Panc1 (cell line): ENCODE measurements at regions not wholly inside any gene's neighbourhood (a gene's known extent, or its start where the extent isn't known, plus 50 kb on each side); places are given as distances from the start of the nearest gene placed in this dataset.

Source experiments
- CTCF ChIP-seq: fragments of 450-650 bp; IDR thresholded peaks from 2 replicates; pipeline ENCODE4 v1.5.1; 2017; ENCODE audit warnings: mild to moderate bottlenecking
- SIN3A ChIP-seq: IDR thresholded peaks from 2 replicates; pipeline ENCODE4 v1.6.1; 2012; ENCODE audit warnings: low read depth, mild to moderate bottlenecking, low read length, moderate library complexity, borderline replicate concordance; ENCODE audit not compliant: insufficient read depth

DNA sequence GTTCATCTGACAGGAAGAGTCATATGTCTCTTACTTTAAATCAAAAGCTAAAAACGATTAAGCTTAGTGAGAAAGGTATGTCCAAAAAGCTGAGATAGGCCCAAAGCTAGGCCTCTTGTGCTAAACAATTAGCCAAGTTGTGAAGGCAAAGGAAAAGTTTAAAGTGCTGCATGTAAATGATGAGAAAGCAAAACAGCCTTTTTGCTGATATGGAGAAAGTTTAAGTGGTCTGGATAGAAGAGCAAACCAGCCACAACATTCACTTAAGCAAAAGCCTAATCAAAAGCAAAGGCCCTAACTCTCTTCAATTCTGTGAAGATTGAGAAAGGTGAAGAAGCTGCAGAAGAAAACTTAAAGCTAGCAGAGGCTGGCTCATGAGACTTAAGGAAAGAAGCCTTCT, 511.3 kb upstream of the FAM98A start:
- TF ChIP-seq CTCF = no peak
- TF ChIP-seq SIN3A = no peak
